ENCODE measurements at regions not wholly inside any gene's neighbourhood (a gene's known extent, or its start where the extent isn't known, plus 50 kb on each side); places are given as distances from the start of the nearest gene placed in this dataset.
"Not testable (repeated sequence)": the region's sequence is repeated elsewhere in the genome, so short reads cannot be mapped to it uniquely, and the experiment has no call there.

DNA sequence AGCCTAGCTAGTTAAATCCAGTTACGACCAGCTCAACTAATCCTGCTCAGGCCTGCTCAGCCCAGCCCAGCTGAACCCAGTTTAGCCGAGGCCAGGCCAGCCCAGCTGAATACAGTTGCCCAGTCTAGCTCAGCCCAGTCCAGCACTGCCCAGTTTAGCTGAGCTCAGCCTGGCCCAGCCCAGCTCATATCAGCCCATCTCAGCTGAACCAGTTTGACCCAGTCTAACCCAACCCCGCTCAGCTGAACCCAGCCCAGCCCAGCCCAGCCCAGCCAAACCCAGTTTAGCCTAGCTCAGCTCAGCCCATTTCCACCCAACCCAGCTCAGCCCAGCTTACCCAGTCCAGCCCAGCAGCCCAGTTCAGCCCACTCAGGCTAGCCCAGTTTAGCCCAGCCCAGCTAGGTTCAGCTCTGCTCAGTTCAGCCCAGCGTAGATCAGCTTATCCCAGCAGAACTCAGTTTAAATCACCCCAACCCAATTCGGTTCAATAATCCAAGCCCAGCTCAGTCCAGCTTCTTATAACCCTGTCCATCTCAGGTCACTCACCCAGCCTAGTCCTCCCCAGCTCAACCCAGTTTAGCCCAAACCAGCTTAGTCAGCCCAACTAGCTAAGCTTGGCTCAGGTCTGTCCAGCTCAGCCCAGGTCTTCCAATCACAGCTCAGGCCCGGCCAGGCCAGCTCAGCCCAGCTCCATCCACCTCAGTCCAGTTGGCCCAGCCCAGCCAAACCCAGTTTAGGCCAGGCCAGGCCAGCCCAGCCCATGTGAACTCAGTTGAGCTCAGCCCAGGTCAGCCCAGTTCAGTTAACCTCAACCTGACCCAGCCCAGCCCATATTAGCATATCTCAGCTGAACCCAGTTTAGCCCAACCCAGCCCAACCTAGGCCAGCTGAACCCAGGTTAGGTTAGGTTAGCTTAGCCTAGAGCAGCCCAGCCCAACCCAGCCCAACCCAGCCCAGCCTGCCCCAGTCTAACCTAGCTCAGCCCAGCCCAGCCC is 76.7 kb downstream of the TMEM121 start:
- no peak for ATAC-seq
- TF ChIP-seq RARB (CRISPR knock-in tag; IDR thresholded peaks at IDR 0.05), result no peak
- TF ChIP-seq ZFP30 (CRISPR knock-in tag; IDR thresholded peaks at IDR 0.05), result no peak
- TF ChIP-seq ISL1 (CRISPR knock-in tag; IDR thresholded peaks at IDR 0.05), result no peak
- TF ChIP-seq, protein P1, sequence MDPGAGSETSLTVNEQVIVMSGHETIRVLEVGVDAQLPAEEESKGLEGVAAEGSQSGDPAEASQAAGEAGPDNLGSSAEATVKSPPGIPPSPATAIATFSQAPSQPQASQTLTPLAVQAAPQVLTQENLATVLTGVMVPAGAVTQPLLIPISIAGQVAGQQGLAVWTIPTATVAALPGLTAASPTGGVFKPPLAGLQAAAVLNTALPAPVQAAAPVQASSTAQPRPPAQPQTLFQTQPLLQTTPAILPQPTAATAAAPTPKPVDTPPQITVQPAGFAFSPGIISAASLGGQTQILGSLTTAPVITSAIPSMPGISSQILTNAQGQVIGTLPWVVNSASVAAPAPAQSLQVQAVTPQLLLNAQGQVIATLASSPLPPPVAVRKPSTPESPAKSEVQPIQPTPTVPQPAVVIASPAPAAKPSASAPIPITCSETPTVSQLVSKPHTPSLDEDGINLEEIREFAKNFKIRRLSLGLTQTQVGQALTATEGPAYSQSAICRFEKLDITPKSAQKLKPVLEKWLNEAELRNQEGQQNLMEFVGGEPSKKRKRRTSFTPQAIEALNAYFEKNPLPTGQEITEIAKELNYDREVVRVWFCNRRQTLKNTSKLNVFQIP (CRISPR knock-in tag; IDR thresholded peaks at IDR 0.05; ENCODE audit: borderline replicate concordance, low read depth), result no peak

DNA sequence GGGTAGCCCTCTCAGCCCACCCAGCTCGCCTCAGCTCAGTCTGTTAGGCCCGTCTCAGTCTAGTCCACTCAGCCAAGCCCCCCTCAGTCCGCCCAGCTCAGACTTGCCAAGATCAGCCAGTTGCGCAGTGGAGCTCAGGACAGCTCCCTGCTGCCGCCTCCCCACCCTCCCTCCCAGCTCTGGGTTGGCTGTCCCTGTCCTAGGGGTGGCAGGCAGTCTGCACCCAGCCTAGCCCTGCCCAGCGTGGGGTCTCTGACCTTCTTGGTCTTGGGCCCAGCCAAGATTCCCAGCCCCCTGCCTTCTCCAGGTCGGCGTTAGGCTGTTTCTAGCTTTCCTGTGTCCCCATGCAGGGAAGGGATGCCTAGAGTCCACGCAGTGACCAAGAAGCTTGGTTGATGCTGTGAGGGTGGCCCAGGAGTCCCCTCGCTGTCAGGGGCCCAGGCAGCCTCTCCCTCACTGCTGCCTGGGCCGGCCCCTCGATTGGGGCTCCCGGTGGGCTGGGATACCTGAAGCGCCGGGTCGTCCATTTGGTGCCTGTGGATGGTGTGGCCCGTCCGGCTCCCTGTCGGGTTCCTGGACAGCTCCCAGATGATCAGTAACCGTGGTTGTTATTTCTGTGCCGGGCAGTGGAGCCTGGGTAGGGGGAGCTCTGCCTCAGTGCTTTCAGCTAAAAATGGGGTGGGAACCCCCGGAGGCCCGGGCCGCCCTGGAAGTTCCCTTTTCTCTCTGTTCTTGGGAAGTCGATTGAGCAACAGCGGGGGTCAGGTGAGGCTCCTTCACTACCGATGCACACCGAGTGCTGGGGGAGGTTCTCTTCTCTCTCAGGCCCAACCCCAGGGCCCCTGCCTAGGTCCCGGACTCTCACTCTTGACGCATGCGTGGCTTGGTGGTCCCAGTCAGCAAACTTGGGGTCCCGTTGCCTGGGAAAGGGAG is 78.4 kb downstream of the TMEM121 start:
- not testable (repeated sequence) for ATAC-seq

DNA sequence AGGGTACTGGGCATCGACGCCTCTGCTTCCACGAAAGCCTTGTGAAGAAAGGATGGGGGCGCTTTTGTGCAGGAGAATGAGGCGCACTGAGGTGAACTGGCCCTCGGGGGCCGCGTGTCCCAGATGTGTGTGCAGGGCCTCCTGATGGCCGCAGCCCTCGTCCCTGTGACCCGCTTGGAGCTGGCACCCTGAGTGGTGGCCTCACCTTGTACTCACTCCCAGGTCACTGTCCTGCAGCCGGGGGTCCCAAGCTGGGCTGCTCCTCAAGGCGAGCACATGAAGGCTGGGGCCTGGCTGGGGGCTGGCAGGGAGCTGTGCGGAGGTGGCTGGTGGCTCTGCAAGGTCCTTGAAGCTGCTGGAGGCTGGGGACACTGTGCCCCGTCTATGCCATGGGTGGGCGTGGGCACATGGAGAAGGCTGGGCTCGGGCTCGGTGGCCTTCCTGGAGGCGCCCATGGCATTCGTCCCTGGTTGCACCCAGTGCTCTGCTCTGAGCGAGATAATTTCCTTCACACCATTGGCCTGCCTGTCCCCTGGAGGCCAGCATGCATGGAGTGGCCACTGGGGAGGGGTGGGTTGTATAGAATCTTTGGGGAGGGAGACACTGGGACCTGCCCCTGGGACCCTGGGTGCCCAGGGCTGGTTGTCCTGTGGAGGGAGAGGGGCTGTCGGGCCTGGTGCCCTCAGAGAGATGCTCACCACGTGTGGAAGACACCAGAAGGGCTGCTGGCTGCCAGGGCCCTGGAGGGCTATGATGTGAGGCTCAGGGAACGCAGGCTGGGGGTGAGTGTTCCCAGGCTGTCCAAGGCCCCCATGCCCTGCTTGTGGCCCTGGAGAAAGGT is 79.3 kb downstream of the TMEM121 start:
- no peak for TF ChIP-seq ESRRG (CRISPR knock-in tag; IDR thresholded peaks at IDR 0.05)
- TF ChIP-seq GLIS3 (CRISPR knock-in tag; IDR thresholded peaks at IDR 0.05), result no peak
- no peak for TF ChIP-seq BACH2 (CRISPR knock-in tag; IDR thresholded peaks at IDR 0.05; ENCODE audit: borderline replicate concordance)

DNA sequence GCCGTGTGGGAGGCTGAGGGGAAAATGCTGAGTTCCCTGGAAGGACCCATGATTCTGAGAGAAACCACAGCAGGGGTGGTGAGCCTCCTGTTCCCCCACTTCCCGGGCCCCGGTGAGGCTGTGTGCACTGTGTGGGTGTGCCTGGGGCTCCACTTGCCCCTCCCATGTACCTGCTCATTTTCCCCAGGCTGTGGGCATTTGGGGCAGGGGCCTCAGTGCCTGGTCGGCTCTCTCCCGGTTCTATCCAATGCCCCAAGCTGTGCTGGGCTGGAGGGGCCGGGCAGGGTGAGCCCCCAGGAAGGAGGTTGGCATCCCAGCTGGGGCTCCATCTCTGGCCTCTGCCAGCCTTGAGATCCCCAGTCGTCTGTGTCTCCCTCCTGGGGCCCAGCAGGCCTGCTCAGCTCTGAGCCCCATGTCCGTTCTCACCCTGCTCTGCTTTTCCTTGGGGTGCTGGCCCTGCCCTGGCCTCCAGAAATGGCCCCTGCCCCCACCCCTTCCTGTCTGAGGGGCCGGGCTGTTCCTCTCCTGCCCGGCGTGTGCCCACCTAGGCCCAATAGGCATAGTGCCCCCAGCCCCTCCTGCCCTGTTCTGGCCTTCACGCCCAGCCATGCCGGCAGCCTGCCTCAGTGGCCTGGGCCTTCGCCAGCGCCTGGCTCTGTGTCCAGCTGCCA is 80.1 kb downstream of the TMEM121 start:
- not testable (repeated sequence) for ATAC-seq

More for the DNA sequence above, 79.3 kb downstream of the TMEM121 start:
- ATAC-seq, result no peak

DNA sequence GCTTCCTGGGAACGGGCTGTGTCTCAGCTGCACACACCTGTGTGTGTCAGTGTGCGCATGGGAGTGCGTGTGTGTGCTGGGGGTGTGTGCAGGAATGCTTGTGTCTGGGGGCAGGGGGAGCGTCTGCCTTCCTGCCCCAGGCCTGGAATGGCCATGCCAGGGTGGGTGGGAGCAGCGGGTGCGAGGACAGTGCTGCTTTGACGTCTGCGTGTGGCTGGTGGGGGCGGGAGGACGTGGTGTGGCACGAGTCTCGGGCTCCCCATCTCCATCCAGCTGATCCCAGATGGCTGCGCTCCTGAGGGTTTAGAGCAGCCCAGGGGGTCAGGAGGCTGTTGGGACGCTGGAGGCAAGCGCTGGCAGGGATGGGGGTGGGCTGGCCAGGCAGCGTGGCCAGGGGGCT is 80.6 kb downstream of the TMEM121 start:
- not testable (repeated sequence) for ATAC-seq

DNA sequence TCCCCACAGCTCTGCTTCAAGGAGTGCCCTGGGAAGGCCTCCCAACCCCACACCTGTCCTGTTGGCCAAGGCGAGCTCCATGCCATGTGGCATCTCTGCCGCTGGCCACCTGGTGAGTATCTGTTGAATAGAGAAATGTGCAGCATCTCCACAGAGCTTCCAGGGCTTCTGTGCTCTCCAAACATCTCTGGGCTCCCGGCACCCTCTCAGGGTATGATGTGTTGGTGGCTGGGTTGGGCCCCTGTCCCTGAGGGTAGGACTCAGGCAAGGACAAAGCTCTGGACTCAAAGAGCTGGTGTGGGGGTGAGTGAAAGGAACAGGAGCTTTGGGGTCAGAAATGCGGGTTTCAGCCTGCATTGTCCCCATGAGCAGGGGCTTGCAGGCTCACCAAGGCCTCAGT is 88.6 kb downstream of the TMEM121 start:
- not testable (repeated sequence) for ATAC-seq

DNA sequence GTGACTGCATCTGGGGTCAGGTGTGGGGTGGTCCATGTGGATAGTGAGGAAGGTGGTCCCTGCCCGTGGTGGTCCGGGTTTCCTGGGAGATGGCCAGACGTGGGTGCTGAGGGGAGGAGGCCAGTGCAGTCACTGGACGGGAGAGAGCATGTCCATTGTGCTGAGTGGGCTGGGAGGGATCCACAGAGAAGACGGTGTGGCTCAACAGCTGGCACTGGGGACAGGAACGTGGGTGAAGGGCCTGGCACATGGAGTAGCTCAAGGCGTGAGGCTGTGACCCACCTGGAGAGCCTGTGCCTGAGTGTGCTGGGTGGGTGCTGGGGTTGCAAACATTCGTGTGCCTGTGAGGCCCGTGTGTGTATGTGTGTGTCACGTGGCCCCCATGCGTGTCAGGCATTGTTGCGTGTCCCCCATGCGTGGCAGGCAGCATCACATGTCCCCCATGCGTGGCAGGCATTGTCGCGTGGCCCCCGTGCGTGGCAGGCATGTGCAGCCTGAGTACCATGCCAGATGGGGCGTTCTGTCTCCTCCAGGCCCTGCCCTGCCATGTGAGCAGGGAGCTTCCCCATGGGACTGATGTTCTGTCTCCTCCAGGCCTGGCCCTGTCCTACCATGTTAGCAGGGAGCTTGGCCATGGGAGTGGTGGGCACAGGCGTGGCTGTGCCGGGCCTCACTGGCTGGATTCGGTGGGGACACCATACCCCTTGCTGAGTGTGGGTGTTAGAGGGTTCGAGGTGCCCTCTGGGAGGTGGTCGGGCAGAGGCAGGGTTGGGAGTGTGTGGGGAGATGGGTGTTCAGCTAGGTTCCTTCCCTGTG is 89.8 kb downstream of the TMEM121 start:
- not testable (repeated sequence) for ATAC-seq

DNA sequence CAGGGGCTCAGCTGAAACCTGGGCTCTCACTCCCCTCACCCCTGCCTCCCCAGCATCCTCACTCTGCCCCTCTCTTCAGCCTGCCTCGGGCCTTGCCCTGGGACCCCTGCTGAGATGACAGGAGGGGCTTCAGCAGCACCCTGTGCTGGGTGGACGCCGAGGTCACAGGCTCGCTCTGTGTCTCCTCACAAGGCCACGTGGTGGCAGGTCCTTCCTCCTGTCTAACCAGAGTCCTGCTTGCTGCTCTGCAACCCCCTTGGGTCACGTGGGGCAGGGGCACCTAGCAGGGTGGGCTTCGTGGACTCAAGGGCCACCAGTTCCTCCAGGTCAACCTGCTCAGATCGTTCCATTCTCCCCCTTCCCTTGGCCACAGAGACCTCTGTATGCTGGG is 90.4 kb downstream of the TMEM121 start:
- TF ChIP-seq SNAI2 (CRISPR knock-in tag; IDR thresholded peaks at IDR 0.05), result no peak
- TF ChIP-seq ISL1 (CRISPR knock-in tag; IDR thresholded peaks at IDR 0.05), result no peak
- no peak for TF ChIP-seq OSR1 (CRISPR knock-in tag; IDR thresholded peaks at IDR 0.05)
- TF ChIP-seq TOX (CRISPR knock-in tag; IDR thresholded peaks at IDR 0.05; ENCODE audit: borderline replicate concordance), result no peak
- TF ChIP-seq ZFP30 (CRISPR knock-in tag; IDR thresholded peaks at IDR 0.05), result no peak
- TF ChIP-seq TCF4 (CRISPR knock-in tag; IDR thresholded peaks at IDR 0.05; ENCODE audit: borderline replicate concordance), result no peak
- TF ChIP-seq ESRRG (CRISPR knock-in tag; IDR thresholded peaks at IDR 0.05), result no peak
- no peak for TF ChIP-seq BACH2 (CRISPR knock-in tag; IDR thresholded peaks at IDR 0.05; ENCODE audit: borderline replicate concordance)
- no peak for TF ChIP-seq RARB (CRISPR knock-in tag; IDR thresholded peaks at IDR 0.05)
- ATAC-seq, result no peak
